NCI-H2107 treated with DMSO at 0.1 percent for 48 hours (cell line): ENCODE measurements at regions not wholly inside any gene's neighbourhood (a gene's known extent, or its start where the extent isn't known, plus 50 kb on each side); places are given as distances from the start of the nearest gene placed in this dataset.

Experiments
- DNase-seq: peaks from one replicate; lab custom pipeline; 2025; ENCODE audit not compliant: unreplicated experiment; lab: John Stamatoyannopoulos, UW

DNA sequence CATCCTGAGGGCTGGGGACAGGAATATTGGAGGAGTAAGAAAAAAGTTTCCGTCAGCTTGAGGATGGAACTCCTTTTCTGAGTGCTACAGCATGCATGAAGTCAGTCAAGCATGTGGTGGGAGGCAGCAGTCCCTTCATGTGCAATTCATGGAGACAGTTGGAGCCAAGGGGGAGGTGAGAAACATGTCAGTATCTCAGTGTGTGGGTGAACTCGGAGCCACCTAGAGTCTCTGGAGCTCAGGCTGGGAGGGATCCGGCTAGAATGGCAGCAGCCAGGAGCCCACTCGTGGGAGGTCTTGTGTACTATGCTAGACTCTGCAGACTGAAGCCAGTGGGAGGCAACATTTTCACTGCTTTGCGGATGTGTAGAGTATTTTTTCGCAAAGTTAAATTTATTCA is 60.3 kb downstream of the AVPR1A start:
- no peak for DNase-seq

DNA sequence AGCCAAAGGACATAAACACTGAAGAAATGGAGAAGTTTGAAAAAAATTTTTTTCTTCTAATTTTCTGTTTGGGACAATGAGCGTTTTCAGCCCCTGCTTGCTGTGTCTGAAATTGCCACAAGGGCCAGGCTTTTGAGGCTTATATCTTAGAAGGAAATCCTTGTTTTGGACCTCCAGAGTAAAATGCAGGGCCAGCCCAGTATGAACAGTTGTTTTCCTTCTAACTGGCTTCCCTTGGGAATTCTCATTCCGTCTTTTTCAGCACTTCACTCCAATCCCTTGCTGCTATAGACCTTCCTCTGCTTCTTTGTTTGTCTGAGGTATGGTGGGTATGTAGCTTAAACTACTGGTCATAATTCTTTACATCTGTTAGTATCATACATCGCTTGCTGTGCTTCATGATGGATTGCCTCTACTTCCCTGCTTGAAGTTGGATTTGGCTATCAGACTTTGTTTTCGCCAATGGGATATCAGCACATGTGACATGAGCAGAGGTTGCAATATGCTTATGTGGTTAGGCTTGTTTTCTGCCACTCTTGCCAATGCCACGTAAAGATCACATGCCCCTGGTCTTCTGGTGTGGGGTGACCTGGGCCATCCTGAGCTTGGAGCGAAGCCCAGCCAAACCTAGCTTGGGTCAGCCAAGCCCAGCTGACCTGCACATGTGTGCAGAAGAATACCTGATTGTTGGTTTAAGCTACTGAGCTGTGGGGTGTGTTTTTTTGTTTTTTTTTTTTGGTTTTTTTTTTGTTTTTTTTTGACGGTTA is 64.7 kb downstream of the AVPR1A start:
- no peak for DNase-seq

DNA sequence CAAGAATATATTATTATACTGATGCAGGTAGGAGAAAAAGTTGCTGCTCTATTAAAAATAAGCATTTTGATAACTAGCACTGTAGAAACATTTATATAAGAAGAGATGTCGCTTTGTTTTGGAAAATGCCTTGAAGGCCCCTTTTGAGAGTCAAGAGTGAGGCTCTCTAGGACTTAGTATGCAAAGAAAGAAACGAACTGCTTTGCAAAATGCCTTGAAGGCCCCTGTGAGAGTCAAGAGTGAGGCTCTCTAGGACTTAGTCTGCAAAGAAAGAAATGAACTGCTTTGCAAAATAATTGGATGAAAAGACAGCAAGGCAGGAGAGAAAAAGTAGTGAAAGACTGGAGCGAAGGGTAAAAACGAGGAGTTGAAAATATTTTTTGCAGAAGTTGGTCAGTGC is 65.9 kb downstream of the AVPR1A start:
- no peak for DNase-seq

DNA sequence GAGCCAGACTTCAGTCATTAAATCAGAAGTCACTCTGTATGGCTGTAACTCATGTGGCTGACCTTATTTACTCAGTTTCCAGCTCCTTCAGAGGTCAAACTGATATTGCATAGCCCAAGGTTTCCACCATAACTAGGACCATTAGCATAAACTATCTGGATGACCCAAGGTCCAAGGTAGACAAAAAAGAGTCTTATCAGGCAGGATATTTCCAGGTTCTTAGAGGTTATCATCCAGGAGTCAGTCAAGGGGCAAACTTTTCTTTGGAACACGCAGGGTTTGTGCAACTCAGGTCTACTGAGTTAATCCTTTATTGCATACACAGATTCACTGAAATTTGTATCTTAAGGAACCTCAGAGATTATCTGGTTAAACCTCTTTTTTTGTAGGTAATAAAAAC is 66.5 kb downstream of the AVPR1A start:
- DNase-seq: no peak

DNA sequence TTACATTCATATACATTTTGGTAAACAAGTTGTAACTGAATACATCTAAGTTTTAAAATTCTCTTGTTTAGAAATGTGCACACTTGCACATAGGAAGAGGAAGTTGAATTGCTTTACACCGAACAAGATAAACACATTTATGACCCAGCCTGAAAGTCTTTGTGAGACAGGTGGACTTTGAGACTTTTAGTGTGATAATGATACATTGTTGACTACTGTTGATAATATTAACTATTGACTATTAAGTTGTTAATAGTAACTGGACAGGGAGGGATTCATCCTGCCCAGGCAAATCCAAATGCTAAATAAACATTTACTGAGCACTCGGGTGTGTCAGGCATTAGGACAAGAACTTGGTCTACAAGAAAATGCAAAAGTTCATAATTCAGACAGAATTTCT is 68.0 kb downstream of the AVPR1A start:
- DNase-seq: no peak

DNA sequence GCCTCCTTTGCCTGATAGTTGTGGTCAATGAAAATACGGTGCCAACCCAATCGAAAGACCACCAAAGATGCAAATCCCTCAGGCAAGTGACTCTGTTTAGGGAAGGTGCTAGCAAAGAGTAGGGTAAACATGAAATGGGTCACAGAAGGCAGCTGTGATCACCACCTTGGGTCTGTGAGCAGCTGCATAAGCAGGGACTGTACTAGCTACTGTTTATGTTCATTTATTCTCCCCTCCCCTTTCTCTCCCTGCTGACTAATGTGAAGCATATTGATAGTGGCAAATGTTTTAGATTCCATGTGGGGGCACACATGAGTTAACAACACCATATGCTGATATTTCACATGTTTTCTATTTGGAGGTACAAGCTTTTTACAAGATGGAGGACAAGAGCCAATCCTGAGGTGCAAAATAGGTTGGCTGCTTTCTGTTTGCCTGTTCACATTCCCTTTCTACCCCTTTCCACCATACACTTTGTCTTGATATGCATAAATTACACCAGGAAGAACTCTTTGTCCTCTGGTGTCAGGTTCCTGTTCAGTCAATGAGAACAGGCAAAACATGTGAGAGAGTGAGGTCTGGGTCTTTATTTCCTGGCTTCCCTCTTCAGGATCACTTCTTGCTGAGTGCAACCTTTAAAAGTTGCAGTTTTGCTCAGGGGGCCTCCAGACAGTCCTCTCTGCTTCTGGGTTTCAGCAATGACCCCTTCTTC is 71.1 kb downstream of the AVPR1A start:
- DNase-seq: peak; percentile 73

DNA sequence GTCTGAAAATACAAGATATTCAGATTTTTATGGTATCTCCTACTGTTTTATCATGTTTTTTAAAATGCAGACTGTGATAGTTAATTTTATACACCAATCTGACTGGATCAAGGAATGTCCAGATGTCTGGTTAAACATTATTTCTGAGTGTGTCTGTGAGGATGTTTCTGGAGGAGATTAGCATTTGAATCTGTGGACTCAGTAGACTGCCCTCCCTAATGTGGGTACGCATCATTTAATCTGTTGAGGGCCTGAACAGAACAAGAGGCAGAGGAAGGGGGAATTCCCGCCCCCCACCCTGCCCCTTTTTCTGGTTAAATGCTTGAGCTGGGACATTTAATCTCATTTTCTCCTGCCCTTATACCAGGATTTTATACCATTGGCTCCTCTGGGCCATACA is 72.1 kb downstream of the AVPR1A start:
- no peak for DNase-seq

DNA sequence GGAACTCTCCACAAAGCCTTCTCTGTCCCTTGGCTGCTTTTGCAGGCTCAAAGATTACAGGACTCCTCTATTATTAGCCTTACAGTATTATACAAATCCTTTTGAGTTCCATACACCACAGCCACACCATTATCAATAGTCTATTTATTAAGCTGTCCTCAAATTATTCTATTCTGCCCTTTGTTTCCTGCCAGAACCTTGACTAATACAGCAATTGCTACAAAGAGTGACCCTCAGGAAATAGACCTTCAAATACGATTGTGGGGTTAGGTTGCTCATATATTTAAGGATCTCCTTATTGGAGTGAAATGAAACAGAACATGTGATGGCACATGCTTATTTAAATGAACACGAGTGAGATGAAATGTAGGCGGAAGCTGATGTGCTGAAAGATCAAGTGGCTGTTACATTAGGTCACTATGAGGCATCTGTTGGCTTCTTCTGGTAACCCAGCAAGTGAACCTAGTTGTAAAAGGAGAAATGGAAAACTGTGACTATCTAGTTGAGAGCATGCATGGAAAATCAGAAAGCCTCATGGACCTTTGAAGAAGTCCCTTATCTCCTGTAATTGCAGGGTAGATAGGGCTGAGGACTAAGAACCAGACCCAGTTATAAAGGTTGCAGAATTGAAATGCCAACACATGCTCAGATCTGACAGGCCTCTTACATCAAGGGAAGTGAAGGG is 75.5 kb downstream of the AVPR1A start:
- no peak for DNase-seq

DNA sequence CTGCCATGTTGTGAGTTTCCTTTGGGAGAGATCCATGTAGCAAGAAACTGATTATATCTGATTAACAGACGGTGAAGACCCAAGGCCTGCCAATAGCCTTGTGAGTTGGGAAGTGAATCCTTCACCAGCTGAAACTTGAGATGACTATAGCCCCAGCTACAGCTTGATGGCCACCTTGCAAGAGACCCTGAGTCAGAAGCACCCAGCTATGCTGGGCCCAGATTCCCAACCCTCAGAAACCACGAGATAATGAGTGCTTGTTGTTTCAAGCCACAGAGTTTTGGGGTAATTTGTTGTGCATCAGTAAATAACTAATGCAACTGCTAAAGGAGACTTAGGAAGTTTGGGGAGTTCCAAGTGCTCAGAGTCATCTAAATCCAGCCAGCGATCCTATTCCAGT is 80.3 kb downstream of the AVPR1A start:
- no peak for DNase-seq

DNA sequence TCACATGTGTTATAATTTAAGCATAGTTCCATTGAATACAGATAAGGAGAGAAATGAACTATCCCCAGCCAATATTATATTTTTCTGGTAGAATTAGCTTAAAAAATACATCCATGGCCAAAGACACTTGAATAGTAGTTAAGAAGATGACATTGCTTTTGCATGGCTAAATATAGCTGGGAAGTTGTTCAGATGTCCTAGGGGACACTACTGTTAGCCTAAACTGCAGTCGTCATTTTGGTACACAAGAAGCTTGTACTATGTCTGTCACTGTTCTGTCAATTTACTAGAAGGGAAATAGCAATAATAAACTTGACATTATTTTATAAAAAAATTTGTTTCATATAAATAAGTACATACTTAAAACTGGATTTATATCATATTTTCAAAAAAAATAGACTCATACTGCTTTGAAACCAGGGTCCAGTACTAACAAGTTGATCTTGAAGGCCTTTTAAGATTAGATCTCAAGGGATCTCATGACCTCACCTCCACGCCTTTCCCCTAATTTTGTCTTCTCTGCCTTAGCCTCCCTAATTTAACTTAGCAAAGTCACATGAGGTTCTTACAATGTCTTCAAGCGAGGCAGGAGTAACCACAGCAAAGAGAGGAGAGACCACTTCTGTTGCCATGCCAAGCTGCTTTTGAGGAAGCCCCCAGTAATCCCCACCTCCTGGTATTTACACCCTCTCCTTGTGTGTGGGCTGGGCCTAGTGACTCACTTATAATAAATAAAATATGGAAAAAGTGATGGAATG is 81.0 kb downstream of the AVPR1A start:
- no peak for DNase-seq

DNA sequence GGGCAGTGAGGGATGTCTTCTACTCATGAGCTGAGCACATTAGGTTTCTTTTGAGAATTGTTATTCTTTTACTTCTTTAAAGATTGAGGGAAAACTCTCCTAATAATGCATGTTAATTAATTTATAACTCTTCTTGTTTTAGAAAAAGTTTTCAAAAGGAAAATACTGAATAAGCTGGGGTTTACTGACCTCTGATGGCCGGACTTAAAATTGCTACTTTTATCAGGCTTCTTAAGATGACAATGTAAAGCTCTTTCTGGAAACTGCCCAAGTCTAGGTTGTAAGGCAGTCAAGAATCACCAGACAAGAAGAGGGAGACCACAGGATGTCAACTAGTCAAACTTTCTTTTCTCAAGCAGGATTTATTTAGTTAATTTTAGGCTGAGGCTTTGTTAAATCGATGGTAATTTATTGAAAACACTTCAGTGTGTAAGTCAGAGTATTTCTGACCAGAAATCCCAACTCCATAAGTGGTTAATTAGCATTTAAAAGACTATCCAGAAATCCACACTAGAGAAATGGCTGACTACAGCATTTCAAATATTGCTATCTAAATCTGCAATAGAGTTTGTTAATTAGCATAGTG is 82.1 kb downstream of the AVPR1A start:
- DNase-seq: peak; percentile 80

DNA sequence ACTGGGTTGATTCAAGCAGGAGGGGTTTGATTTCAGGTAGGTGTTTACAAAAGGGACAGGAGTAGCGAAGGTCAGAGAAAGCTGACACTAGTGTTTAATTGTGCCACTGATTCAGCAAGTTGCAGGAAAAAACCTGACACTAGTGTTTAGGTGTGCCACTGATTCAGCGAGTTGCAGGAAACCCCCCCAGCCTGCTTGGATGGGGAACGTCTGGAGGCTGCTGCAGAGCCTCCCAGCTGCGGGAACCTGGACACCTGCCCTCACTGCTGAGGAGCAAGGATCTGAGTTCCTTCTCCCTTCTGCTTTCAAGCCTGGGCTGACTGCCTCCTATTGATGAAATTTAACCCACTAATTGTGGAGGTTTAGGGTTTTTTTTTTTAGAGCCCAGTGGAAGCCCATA is 84.2 kb downstream of the AVPR1A start:
- peak; percentile 77 for DNase-seq

DNA sequence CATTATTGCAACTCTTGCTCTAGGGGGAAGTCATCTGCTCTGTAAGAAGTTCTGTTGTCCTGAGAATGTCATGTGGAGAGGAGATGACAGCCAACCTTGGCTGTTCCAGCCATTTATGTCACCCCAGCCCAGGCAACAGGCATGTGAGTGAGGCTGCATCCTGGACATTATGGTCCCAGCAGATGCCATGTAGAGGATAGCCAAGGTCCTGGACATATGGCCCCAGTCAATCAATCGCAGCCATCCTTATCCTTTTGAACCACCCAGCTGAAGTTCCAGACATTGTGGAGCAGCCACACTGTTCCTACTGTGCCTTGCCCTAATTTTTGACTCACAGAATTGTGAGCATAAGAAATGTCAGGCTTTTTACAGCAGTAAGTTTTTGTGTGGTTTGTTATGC is 84.9 kb downstream of the AVPR1A start:
- no peak for DNase-seq

DNA sequence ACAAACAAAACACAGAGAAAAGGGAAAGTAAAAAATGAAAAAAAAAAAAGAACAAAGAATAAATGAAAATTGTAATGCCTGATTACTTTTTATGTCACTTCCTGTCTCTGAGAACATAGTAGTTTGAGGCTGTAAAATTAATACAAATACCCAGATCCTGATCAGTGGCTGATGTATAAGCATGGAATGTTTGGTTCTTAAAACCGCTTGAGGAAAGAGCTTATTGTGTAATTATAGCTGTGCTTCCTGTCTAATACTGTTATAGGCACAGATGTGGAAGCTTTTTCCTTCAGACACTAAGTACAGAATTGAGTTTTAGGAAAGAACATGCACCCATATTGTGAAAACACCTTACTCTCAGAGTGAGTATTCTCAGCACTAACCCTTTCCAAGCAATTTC is 86.9 kb downstream of the AVPR1A start:
- DNase-seq: no peak

DNA sequence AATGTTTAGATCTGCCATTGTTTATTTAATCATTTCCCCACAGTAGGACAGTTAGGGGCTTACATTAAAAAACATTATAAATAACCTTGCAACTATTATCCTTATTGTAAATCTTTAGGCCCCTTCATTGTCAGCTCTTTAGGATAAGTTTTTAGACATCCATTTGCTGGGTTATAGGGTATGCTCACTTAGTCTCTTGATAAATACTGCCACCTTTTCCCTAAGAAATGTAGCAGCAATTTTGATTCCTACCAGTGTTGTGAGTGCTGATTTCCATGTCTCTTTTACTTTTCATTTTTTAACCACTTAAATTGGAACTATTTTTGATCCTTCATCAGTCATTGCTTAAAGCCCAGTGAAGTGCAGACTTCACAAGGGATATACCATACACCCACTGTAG is 94.4 kb downstream of the AVPR1A start:
- no peak for DNase-seq

DNA sequence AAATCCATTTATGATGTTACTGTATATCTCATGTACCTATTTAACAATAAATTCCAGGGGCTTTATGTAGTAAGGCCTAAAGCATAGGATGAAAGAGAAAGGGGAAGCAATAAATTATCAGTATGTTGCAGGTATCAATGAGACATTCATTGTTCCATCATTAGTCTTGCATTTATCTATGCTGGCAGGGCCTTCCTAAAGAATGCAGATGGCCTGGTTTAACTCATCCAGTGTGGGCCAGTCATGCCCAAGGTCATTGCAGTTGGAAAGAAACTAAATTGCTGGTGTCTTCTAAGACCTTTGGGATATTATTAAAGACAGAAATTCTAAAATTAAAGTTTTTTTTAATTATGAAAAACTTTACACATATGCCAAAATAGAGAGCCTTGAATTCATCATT is 98.3 kb downstream of the AVPR1A start:
- DNase-seq: no peak

DNA sequence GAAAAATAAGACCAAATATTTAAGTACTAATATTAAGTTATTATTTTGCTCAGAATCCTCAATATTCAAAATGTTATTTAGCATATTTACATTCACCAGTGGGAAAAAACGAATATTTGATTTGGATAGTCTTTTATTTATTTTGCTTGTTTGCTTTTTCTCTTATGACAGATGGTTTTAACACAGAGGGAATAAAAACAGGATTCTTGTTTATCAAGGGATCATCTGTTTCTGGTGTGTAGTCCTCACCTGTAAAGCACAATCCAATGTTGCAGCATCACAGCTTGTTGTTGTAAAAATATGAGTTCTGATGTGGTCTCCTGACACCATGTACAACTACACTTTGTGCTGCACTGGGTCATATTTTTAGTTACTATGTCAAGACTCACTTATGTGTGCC is 103.9 kb downstream of the AVPR1A start:
- DNase-seq: no peak

DNA sequence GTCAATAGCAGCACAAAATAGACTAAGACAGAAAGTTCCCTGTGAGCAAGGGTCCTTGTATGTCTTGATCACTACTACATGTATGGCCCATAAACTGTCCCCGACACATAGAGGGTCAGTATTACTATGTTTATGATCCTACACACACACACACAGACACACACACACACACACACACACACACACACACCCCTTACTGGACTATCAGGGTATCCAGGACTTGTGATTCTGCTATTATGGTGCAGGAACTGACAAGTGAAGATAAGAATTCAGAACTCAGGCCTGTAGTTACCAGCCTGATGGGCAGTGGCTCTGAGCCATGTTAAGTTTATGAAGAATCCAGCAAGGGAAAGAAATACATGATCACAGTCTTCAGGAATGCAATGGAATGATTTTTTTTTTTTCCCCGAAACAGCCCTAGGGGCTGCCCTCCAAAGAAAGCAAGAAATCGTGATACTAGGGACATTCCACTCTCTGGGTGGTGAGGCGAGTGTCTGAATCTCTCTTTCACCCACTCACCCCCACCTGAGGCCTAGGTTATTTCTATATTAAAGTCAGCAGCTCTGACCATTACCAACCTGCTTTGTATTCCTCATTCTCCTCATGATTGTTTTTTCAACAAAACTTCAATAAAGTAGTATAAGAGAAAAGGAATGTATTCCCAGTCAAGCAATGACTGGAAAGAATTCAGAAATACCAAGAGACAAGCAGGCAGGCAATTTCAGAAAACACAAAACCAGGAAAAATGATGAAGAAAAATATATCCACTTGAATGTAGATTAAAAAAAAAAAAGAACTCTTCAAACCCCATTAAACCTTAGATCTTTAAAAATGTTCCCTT is 105.8 kb downstream of the AVPR1A start:
- no peak for DNase-seq

DNA sequence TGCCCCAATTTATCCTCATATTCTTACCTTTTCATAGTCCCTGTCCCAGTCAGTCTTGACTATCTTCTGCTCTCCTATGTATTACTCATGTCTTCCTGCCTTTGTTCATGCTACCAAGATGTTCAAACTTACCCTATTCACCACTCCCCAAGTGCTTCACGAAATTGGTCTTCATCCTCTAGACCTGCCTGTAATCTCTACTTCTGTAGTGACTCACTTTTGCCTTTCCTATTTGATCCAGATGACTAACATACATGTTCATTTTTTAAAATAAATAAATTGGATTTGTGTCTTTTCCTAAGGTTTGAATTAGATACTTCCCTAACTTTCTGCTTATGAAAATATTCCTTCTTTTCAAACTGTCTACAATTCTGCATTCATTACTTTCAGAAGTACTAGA is 107.7 kb upstream of the PPM1H start:
- DNase-seq: no peak

DNA sequence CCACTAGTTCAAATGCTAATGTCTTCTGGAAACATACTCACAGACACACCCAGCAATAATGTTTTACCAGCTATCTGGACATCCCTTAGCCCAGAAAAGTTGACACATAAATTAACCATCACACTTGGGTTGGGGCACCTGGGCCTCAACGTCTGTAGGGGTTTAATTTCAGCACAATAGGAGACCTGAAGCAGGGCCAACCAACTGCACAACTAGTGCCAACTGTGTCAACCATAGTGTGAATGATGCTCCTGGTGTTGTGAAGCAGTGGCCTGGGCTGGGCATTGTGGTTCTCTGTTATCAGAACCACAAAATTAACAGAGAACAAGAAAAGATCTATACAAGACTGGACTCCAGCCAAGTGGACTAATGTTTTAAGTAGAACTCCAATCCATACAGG is 106.7 kb upstream of the PPM1H start:
- DNase-seq: no peak
